NB4 (cell line): ENCODE measurements at regions not wholly inside any gene's neighbourhood (a gene's known extent, or its start where the extent isn't known, plus 50 kb on each side); places are given as distances from the start of the nearest gene placed in this dataset.

ENCODE experiments used
- DNase-seq: peaks from one replicate; pipeline ENCODE4 v3.0.0; 2010; ENCODE audit warnings: low read depth
- H3K4me3 ChIP-seq: one replicate; pipeline ENCODE4 v1.5.1; 2011; ENCODE audit warnings: mild to moderate bottlenecking, low read depth, low read length, moderate library complexity
- MYC ChIP-seq: IDR thresholded peaks from 2 replicates; pipeline ENCODE4 v1.6.1; 2011; ENCODE audit warnings: low read depth, low read length
- POLR2A ChIP-seq: IDR thresholded peaks from 2 replicates; pipeline ENCODE4 v1.6.1; 2011; ENCODE audit warnings: mild to moderate bottlenecking; ENCODE audit not compliant: insufficient read length; ENCODE audit errors: extremely low read depth
- TF ChIP-seq, protein P1 (sequence below): IDR thresholded peaks from 2 replicates; pipeline ENCODE4 v1.6.1; 2011; ENCODE audit warnings: low read depth, low read length
- TF ChIP-seq, protein P2 (sequence below): IDR thresholded peaks from one replicate; pipeline ENCODE4 v1.5.1; 2012; ENCODE audit warnings: low read depth, low read length

DNA sequence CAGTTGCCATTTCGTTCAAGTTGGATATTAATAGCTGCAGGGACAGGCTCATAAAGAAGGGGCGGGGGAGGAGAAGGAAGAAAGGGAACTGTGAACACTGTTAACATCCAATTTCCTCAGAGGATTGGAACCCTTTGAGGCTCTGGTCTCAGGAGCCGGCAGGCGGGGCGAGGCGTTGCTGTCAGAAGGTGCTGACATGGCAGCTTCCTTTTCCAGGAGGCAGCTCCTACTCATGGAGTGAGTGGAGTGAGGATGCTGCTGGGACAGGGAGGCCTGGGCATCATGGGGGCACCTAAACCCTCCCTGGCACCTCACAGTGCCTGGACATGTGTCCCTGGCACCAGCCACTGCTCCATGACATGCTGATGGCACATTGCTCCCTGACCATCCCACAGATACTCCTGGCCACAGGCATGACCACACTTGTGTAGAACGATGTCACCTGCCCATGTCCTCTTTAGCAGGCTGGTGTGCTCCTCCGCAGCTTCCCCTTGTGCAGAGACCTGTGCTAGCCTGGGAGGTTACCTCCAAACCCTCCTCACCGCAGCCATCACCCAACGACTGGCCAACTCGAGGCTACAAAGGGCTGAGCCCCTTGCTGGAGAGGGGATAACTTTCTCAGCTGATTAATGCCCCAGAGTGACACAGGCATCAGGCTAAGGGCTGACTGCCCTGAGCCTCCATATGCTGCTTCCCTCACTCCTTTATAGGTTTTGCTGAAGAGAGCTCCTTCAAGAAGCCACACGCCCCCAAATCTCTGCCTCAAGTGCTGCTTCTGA is 79.6 kb upstream of the NECTIN1 start:
- H3K4me3 ChIP-seq = no peak overlapping the region
- TF ChIP-seq MYC (no peak), POLR2A (no peak)
- TF ChIP-seq, protein P1, sequence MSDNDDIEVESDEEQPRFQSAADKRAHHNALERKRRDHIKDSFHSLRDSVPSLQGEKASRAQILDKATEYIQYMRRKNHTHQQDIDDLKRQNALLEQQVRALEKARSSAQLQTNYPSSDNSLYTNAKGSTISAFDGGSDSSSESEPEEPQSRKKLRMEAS = no peak
- TF ChIP-seq, protein P2, sequence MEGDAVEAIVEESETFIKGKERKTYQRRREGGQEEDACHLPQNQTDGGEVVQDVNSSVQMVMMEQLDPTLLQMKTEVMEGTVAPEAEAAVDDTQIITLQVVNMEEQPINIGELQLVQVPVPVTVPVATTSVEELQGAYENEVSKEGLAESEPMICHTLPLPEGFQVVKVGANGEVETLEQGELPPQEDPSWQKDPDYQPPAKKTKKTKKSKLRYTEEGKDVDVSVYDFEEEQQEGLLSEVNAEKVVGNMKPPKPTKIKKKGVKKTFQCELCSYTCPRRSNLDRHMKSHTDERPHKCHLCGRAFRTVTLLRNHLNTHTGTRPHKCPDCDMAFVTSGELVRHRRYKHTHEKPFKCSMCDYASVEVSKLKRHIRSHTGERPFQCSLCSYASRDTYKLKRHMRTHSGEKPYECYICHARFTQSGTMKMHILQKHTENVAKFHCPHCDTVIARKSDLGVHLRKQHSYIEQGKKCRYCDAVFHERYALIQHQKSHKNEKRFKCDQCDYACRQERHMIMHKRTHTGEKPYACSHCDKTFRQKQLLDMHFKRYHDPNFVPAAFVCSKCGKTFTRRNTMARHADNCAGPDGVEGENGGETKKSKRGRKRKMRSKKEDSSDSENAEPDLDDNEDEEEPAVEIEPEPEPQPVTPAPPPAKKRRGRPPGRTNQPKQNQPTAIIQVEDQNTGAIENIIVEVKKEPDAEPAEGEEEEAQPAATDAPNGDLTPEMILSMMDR = no peak
- DNase-seq = no peak

DNA sequence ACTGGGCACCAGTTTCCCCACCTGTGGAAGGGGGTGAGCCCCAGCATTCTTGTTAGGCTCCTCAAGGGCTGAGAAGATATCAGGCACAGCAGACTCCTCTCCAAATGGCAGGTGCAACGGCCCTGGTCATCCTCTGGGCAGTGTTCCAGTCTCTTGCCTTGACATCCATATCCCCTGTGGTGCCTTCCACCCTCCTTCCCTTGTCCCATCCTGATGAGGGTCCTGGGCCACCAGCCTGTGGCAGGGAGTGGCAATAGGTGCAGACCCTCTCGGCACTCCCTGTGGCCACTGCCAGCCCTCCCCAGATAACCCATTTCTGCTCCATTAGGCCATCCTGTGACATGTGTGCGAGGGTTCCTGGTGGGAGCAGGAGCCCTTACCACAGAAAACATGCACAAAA is 78.8 kb upstream of the NECTIN1 start:
- no peak for DNase-seq
- no peak overlapping the region for H3K4me3 ChIP-seq
- no peak for TF ChIP-seq POLR2A
- TF ChIP-seq, protein P2 = no peak
- TF ChIP-seq MYC = no peak
- TF ChIP-seq, protein P1 = no peak

DNA sequence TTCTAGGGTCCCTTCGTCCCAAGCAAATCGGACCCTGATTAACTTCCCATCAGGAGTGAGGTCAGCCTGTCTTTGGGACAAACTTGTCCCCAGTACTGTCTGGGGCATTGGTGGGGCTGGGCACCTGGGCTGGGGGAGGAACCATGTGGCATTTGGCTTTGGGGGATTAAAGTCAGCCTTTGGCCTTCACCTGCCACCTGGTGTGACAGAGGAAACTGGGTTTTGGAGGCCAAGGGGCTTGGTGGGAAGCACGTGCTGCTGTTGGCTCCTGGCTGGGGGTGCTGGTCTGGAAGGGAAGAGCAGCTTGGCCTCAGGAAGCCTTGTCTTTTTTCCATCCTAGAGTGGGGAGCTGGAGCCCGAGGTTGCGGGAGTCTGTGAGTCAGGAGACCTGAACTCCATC is 78.4 kb upstream of the NECTIN1 start:
- no peak overlapping the region for H3K4me3 ChIP-seq
- no peak for DNase-seq
- TF ChIP-seq POLR2A = no peak
- TF ChIP-seq, protein P2 = no peak
- TF ChIP-seq, protein P1 = no peak
- no peak for TF ChIP-seq MYC

DNA sequence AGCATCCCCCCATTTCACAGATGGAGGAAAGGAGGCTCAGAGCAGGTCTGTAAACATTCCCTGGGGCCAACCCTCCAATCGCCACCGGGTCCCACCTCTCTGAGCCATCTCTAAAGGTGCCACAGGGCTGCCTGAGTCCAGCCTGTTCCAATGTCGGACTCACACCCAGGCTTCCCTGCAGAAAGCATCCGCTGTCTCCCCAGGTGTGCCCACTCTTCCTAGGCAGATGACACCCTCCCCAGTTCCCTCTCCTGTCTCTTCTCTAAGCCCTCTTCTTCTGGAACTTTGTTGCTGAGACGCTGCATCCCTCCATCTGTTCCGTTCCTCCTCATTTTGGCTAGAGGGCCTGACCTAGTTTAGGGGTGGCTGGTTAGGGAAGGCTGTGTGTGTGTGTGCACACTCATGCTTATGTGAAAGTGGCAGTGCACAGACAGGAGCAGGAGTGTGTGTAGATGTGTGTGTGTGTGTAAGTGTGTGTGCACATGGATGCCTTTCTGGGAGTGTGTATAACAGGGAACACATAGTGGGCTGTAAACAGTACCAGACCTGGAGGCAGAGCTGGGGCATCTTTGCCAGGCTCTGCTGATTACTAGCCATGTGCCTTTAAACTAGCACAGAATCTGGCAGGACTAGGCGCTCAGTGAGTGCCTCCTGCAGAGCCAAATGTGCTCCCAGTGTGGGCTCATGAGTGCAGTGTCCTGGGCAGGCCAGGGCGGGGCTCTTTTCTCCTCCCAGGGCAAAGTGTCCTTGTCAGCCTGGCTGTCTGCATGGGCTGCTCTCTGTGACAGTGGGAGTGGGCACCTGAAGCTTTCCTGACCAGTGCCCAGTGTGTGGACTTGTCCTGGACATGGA is 77.3 kb upstream of the NECTIN1 start:
- DNase-seq = no peak
- TF ChIP-seq POLR2A (no peak), MYC (no peak)
- TF ChIP-seq, protein P2 = no peak
- TF ChIP-seq, protein P1 = no peak
- H3K4me3 ChIP-seq = no peak overlapping the region

DNA sequence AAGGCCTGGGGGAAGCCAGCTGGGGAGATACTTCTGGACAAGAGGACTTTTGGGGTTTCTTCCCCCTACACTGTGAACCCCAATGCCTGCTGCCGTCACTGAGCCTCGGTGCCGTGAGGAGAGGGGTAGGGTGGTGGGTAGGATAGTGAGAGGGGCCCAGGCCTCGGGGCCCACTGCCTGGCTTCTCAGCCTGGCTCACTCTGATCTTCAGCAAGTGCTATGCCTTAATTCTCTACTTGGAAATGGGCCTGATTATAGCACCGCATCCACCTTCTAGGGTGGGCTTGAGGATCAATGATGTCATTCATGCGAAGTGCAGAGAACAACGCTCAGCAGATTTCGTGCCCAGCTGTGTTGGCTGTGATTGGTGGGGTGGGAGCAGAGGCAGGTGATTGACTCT is 76.7 kb upstream of the NECTIN1 start:
- no peak for DNase-seq
- no peak overlapping the region for H3K4me3 ChIP-seq
- no peak for TF ChIP-seq MYC
- no peak for TF ChIP-seq POLR2A
- TF ChIP-seq, protein P2 = no peak
- TF ChIP-seq, protein P1 = no peak
